ENCODE measurements at regions not wholly inside any gene's neighbourhood (a gene's known extent, or its start where the extent isn't known, plus 50 kb on each side); places are given as distances from the start of the nearest gene placed in this dataset.

- DNase-seq, result no peak
Measured at GRCh38 chr6:143621876-143622605, 55.7 kb upstream of the PHACTR2 start.

DNA sequence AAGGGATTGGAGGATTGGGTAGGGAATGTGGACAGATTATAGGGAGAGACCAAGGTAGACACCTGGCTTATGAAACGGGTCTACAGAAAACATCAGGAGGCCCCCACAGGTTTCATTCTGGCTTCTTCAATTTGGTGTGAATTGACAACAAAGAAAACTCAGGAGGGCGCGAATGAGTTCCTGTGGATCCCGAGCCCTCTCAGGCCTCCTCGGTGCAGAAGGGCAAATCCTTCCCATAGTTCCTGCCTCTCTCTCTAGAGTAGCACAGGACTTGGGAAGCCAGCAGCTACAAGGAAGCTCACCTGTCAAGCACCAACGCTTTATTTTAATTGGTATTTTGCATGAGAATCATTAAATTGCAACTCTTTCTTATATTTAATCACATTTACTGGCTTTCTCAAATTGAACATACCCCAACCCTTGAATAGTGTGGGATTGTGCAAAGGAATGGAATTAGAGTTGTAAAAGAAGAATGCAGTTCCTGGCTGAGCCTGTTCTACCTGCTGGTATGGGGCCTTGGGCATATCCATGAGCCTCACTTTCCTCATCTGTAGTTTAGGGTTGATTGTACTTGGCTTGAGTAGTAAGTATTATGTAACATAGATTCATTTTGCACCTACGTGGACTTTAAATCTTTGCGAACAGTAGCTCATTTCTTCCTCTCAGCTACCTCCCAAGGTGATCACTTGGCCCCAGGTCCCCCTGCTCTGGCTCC, 56.4 kb upstream of the PHACTR2 start:
- DNase-seq, result no peak

DNA sequence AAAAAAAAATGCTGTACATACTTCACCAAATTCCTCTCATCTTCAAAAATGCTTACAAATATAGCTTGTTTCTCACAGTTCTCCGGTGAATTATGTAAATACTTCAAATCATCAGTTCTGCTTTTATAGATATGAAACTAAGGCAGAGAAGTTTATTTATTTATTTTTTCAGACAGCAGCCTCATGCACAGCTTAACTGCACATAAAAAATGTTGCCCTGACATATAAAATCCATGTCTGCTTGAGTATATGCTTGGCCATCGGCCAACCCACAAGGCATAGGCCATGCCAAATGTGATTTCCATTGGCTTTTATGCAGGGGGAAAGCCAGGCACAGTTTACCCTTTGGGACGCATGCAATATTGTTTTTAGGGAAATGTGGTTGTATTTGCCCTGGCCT, 57.3 kb upstream of the PHACTR2 start:
- no peak for DNase-seq

GRCh38 chr6:143619824-143620401, 57.9 kb upstream of the PHACTR2 start:
- no peak for DNase-seq

DNA sequence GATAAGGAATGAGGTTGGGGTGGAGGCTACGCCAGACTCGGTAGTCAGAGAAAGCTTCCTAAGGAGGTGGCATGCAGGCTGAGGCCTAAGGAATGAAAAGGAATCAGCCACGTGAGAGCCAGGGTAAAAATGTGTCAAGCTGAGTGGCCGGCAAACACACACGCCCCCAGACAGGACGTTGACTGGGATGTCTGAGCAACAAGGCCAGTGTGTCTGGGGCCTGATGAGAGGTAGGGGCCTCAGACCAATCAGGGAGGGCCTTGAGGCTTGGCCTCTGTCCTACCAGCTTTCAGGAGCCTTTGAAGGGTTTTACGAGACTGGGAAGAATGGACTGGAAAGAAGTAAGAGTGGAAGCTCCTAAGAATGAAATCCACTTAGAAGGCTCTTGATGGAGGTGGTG, 61.0 kb upstream of the PHACTR2 start:
- no peak for DNase-seq

DNA sequence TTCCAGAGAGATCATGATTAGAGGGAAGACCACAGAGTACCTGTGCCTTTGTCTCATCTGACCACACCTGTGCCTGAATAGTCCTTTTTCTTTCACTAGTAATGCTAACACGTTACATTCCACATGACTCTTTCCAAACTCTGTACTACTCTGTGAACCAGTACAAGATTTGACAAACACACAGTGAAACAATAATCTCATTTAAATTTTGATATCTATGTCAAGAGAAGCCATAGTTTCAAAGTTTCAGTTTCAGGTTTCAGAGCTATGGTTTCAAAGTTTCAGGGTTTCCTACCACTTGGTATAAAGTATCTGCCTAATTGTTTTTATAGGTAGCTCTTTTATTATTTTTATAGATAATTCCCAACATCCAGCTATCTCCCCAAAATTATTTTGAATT, 62.0 kb upstream of the PHACTR2 start:
- no peak for DNase-seq

DNA sequence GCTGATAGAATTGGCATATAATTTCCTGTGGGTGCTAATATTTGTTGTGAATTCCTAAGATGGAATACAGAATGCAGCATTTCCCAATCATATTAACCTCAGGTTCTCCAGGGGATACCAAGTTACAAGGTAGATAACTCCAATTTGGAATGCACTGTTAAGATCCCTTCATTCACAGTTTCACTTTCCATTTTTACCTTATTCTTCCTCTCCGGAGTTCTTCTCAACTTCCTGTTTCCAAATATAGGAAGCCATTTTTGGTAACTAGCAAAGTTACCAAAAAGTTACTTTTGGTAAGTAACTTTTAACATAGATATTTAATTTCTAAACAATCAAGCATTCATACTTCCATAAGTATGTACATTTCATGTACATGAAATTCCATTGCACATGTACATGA, 63.5 kb upstream of the PHACTR2 start:
- no peak for DNase-seq

DNA sequence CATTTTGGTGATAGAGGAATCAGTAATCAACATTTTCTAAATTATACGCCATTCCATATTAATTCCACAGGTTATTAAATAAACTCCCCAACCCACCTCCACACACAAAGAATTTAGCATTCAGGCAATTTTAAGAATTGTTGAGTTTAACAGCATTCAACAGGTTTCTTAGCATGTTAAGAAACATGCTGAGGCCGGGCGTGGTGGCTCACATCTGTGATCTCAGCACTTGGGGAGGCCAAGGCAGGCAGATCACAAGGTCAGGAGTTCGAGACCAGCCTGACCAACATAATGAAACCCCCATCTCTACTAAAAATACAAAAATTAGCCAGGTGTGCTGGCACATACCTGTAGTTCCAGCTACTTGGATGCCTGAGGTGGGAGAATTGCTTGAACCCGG, 64.0 kb upstream of the PHACTR2 start:
- no peak for DNase-seq

GRCh38 chr6:143612186-143612585, 65.6 kb upstream of the PHACTR2 start:
- no peak for DNase-seq

GRCh38 chr6:143611580-143611979, 66.2 kb upstream of the PHACTR2 start:
- no peak for DNase-seq

- DNase-seq, result no peak
Measured at GRCh38 chr6:143609972-143610371, 67.8 kb upstream of the PHACTR2 start.

DNA sequence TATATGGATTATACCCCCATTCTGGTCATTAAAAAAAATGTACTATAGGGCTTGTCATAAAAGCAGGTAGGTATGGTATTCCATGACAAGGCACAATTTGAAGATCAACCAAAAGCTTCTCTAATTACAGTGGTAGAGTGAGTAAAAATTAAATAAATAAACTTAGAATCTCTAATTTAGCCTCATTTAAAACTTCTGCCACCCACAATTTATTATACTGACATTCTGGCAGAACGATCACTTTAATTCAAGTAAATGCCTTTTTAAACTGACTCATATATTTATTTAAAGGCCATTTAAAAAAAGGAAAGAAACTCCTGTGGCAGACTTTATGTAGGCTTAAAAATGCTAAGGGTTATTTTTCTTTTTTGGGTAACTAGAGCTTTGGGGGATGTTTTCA, 68.3 kb upstream of the PHACTR2 start:
- no peak for DNase-seq

DNA sequence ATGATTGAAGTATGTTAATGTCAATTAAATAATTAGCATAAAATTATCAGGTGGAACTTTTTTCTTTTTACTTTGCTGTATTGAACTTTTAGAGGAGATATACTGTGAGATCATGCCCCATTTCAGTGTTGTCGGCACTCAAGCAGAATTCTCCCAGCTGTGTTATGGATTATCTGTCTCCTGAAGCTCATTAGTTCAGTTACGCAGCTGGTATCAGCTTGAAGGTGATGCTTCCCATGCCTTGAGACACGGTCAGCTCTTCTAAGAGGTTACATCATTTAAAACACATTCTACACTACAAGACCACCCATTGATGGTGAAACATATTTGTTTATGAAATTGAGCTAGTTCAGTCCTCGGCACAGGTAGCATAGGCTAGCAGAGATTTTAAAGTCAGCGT, 68.9 kb upstream of the PHACTR2 start:
- DNase-seq, result no peak

GRCh38 chr6:143607974-143608373, 69.8 kb upstream of the PHACTR2 start:
- peak; percentile 12 for DNase-seq

- DNase-seq, result no peak
Measured at GRCh38 chr6:143607168-143607567, 70.6 kb upstream of the PHACTR2 start.

DNA sequence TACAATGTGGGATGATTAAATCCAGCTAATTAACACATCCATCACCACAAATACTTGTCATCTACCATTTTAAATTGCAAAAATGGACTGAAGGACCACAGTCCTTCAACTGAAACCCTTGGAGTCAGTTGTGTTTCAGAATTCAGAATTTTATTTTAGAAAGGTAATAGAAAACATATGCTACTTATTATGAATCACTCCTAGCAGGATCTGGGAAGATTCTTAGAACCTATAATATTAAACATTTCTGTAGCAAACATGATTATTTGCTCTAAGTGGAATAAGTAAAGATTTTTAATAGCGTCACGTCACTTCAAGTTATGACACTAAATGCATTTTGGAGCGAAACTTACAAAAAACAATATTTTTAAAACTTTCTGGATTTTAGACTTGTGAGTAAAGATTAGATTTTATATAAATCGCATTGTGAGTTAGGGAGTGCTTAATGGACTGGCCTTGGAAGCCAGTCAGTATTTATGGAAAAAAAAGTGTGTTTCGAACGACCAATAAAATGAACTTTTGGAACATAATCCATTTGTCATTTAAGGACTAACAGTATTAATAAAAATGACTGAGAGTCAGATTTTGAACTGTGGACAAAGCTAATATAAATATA, 71.8 kb upstream of the PHACTR2 start:
- DNase-seq, result no peak

DNA sequence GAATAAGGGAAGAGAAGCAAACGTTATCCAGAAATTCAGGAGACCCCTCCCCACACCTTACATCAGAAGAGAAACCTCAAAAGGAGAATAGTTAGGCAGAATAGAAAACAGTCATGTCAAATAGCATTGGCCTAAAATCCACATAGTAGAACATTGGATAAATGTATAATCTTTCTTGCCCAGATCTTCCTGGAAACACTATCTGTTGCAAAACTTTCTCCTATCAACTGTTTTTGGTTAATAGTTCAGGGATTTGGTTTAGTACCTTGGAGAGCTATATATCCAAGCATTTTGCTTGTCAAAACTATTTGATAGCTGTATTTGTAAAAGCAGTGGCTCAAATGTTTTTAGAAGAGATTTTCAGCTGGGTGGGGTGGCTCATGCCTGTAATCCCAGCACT, 74.3 kb upstream of the PHACTR2 start:
- DNase-seq, result no peak

- DNase-seq, result no peak
Measured at GRCh38 chr6:143601504-143601903, 76.3 kb upstream of the PHACTR2 start.

- no peak for DNase-seq
Measured at GRCh38 chr6:143600821-143601220, 76.9 kb upstream of the PHACTR2 start.

GRCh38 chr6:143598466-143599080, 79.2 kb upstream of the PHACTR2 start:
- no peak for DNase-seq

- no peak for DNase-seq
Measured at GRCh38 chr6:143596866-143597265, 80.9 kb upstream of the PHACTR2 start.

GRCh38 chr6:143595251-143596036, 82.3 kb upstream of the PHACTR2 start:
- DNase-seq, result no peak

All from occipital lobe (tissue), 1 donor.